NCI-H187 treated with DMSO at 0.1 percent for 48 hours (cell line): ENCODE measurements at regions not wholly inside any gene's neighbourhood (a gene's known extent, or its start where the extent isn't known, plus 50 kb on each side); places are given as distances from the start of the nearest gene placed in this dataset.
"Not testable (repeated sequence)": the region's sequence is repeated elsewhere in the genome, so short reads cannot be mapped to it uniquely, and the experiment has no call there.

Experiments used
- DNase-seq: peaks from one replicate; lab custom pipeline; 2025; lab: John Stamatoyannopoulos, UW

DNA sequence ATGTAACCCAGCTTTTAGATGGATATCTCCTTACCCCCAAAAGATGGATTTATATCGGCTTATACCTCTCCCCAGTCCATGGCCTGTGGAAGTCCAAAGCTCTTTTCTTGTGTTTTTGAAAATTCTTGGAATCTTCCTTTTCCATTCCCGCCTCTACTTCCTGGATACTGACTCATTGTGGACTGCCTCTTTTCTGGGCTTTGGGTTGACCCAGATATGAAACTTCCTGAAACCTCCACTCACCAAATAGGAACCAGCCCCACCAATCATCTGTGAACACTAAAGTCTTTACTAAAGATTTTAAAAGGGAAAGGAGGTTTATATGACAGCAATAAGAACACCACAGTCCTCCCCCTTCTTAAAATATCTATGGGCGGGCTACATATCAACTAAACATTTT is 163.4 kb upstream of the SYN3 start:
- no peak for DNase-seq

DNA sequence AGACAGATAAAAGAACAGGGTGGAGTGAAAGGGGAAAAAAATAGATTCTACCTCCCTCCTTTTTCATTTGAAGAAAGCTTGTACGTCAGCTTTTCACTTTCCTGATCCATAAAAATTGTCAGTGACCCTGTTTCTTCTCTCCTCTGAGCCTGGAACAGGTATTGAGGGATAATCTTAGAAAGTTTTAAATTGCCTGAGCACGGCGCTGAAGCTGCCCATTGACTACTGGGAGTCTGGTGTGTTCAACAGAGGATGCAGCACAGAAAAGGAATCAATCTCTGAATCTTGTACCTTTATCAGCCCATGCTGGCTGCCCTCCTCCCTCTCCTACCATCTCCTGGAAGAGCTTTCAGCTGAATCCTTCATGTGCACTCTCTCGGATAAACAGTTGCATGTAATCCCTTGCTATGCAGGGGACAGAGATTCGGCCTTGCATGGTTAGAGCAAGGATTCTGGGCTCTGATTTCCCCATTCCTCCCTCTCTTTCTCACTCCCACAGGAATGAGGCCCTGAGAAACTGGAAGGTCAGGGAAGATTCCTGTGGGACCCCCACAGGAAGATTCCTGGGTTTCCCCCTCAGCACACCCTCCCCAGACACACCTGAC is 162.4 kb upstream of the SYN3 start:
- DNase-seq, result no peak

GRCh38 chr22:33219648-33220384 is 161.6 kb upstream of the SYN3 start:
- DNase-seq, result no peak

- no peak for DNase-seq
Observed at GRCh38 chr22:33213383-33214075, 155.3 kb upstream of the SYN3 start.

DNA sequence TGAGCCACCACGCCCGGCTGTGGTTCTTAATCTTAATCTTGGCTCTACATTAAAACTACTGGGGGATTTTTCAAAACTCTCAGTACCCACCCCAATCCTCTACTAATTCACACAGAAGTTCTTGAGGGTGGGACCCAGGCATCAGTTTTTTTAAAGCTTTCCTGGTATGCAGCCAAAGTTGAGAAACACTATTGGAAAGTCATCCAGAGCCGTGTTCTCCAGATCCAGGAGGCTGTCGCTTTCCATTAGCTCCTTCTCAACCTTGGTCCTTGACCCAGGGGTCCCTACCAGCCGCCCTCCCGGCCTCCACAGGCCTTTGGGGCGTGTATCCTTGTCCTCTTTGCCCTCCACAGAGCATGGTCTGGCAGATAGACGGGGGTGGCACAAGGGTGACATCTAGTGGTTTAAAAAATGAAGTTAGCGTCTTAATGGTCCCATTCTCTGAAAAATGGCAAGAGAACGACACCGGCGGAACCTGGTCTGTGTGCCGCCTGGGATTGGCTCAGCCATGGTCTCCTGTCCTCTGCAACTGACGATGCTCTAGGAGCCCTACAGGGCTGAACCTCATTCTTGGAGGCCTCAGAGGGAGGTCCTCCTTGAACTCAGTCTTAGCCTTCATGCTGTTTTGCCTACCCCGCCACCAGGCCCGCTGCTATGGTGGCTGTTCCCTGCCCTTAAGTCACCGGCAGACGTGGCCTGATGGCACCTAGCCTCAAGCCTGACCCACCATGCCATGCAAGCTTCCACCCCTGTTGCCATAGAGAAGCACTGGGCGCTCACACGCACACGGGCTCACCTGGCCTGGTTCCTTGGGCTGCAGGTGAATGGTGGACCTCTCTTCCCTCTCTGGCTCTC is 152.0 kb upstream of the SYN3 start:
- DNase-seq, result no peak

- no peak for DNase-seq
Observed at GRCh38 chr22:33204408-33204807, 146.2 kb upstream of the SYN3 start.

GRCh38 chr22:33202455-33202854 is 144.3 kb upstream of the SYN3 start:
- no peak for DNase-seq

GRCh38 chr22:33194529-33195077 is 136.4 kb upstream of the SYN3 start:
- no peak for DNase-seq

GRCh38 chr22:33192156-33192555 is 134.0 kb upstream of the SYN3 start:
- DNase-seq, result no peak

DNA sequence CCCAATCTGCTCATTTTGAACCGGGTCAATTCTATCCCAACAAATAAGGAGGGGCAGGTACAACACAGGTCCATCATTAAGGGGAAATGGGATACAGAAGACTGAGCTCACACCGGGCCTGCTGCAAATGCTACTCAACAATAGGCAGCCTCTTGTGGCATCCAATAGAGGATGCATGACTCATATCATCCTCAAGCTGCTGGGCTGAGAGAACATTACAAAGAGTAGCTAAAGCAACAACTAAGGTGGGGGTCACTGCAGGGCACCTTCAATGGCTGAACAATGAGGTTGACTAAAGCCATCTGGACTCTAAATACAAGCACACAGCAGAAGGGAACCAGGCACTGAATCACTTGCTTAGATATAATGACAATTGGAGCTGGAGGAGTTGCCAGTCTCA is 130.1 kb upstream of the SYN3 start:
- DNase-seq, result no peak

DNA sequence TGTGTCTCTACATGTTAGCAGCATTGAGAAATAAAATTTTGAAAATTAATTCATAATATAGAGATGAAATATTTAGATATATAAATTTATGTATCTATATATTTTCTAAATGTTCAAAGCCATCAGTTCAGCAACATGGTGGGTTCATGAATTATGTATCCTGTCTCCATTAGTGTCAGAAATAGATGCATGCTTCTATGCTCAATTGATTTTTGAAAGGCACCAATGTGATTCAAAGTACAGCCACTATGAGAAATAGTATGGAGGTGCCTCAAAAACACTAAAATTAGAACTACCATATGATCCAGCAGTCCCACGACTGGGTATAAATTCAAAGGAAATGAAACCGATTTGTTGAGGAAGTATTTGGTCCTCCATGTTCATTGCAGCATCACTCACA is 128.6 kb upstream of the SYN3 start:
- no peak for DNase-seq

- DNase-seq, result no peak
Observed at GRCh38 chr22:33180356-33180755, 122.2 kb upstream of the SYN3 start.

DNA sequence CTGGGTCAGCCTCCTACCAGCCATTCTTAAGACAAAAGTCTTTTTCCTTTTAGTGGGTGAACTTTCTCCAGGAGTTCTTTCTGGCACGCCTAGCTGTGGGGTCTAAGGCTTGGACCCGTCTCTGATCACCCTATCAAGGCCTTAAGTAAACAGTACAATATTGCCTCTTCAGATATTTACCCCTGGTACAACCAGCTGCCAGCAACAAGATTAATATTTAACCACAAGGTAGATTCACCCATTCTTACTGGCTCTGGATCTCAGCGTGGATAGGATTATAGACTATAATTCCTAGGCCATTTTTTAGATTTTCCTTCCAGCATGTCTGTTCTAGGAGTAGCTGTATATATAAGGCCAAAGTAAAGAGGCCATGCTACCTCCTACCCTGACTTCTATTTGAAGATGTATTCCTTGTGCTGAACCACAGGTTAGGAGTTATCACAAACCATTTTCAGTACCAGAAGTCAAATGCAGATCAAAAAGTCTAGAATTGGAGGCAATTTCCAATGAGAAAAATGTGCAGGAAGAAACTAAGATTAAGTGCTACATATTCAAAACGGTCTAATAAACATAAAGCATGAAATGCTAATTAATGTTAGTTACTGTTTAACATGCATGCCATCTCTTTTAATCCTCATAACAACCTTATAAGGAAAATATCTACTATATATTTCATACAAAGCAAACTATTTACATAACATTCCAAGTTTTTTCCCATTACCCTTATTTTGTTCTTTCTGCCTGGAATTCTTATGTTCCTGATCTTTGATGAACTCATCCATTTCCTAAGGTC is 110.0 kb upstream of the SYN3 start:
- no peak for DNase-seq

GRCh38 chr22:33166206-33166605 is 108.0 kb upstream of the SYN3 start:
- no peak for DNase-seq

GRCh38 chr22:33163815-33164214 is 105.6 kb upstream of the SYN3 start:
- DNase-seq, result no peak

DNA sequence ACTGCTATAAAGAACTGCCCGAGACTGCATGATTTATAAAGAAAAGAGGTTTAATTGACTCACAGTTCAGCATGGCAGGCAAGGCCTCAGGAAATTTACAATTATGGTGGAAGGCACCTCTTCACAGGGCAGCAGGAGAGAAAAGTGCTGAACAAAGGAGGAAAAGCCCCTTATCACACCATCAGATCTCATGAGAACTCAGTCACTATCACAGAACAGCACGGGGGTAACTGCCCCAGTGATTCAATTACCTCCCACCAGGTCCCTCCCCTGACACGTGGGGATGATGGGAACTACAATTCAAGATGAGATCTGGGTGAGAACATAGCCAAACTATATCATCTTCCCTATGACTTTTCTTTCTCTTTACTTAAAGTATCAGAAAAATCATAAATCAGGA is 104.0 kb upstream of the SYN3 start:
- DNase-seq, result no peak

DNA sequence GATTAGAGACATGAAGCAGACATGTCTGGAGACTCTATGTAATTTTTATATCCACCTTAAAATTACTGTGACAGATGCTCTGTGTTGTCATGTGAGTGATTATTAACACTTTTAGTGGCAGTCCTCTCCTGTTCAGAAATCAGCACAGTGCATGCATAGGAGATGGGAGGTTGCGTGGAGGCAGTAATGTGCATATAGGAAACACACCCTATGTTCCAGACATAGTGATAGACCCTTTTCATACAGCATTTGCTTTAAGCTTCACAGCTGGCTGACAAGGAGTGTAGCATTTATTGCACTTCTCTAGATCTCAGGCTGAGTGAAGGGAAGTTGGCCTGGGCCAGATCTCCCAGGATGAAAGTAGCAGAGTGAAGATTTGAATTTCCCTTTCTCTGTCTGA is 102.3 kb upstream of the SYN3 start:
- DNase-seq, result no peak

DNA sequence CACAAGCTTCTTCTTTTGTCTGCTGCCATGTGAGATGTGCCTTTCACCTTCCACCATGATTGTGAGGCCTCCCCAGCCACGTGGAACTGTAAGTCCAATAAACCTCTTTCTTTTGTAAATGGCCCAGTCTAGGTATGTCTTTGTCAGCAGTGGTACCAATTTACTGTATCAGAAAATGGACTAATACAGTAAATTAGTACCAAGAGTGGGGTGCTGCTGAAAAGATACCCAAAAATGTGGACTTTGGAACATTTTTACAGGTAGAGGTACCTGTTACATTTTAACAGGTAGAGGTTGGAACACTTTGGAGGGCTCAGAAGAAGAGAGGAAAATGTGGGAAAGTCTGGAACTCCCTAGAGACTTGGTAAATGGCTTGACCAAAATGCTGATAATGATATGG is 96.8 kb upstream of the SYN3 start:
- not testable (repeated sequence) for DNase-seq

GRCh38 chr22:33149611-33150010 is 91.4 kb upstream of the SYN3 start:
- no peak for DNase-seq

- DNase-seq, result no peak
Observed at GRCh38 chr22:33144721-33145120, 86.5 kb upstream of the SYN3 start.

GRCh38 chr22:33142282-33143055 is 84.3 kb upstream of the SYN3 start:
- DNase-seq, result no peak
